H1 (cell line): ENCODE measurements at regions not wholly inside any gene's neighbourhood (a gene's known extent, or its start where the extent isn't known, plus 50 kb on each side); places are given as distances from the start of the nearest gene placed in this dataset.

Source experiments
- CTCF ChIA-PET: fragments of 300-600 bp; sonication (Branson Sonifier 250); formaldehyde crosslinking; loops from one replicate; lab custom pipeline; 2021; ENCODE audit not compliant: partially characterized antibody; lab: Charles Lee
- POLR2A ChIA-PET: fragments of 300-600 bp; sonication (Branson Sonifier 250); formaldehyde crosslinking; loops from one replicate; lab custom pipeline; 2021; ENCODE audit warnings: inconsistent platforms; ENCODE audit not compliant: partially characterized antibody; lab: Charles Lee
- DNase-seq, 2 experiments: peaks; one replicate each; pipeline versions ENCODE4 v3.0.0 to v3.0.0-alpha.2; 2010 to 2022; ENCODE audit warnings: low spot score in 2 of 2, low read depth in 1 of 2, mixed read lengths in 1 of 2
- FAIRE-seq: peaks from 2 replicates; lab custom pipeline; 2011; peaks lifted over from hg19 to GRCh38; lab: Jason Lieb, UNC
- H2AFZ ChIP-seq: 2 replicates; pipeline ENCODE4 v1.8.1; 2012; ENCODE audit warnings: low read length, inconsistent platforms
- H2AK5ac ChIP-seq: 2 replicates; pipeline ENCODE4 v1.6.1; 2013; ENCODE audit warnings: low read depth, low read length
- H2BK120ac ChIP-seq: replicated peaks from 2 replicates; pipeline ENCODE3; 2013; ENCODE audit warnings: low read depth, low read length, inconsistent platforms
- H2BK12ac ChIP-seq: 2 replicates; pipeline ENCODE4 v1.6.1; 2013; ENCODE audit warnings: low read depth, low read length
- H2BK15ac ChIP-seq: 2 replicates; pipeline ENCODE4 v1.6.1; 2013; ENCODE audit warnings: low read length
- H2BK20ac ChIP-seq: 2 replicates; pipeline ENCODE4 v1.6.1; 2013; ENCODE audit warnings: low read length
- H2BK5ac ChIP-seq: 2 replicates; pipeline ENCODE4 v1.6.1; 2013; ENCODE audit warnings: low read depth, low read length
- H3K14ac ChIP-seq: 2 replicates; pipeline ENCODE4 v1.6.1; 2013; ENCODE audit warnings: inconsistent platforms; ENCODE audit not compliant: insufficient read length
- H3K18ac ChIP-seq: 2 replicates; pipeline ENCODE4 v1.6.1; 2013; ENCODE audit warnings: low read length; ENCODE audit errors: extremely low read depth
- H3K23ac ChIP-seq: 2 replicates; pipeline ENCODE4 v1.6.1; 2013; ENCODE audit warnings: inconsistent platforms; ENCODE audit not compliant: insufficient read length
- H3K23me2 ChIP-seq: 2 replicates; pipeline ENCODE4 v1.6.1; 2013; ENCODE audit warnings: low read depth, low read length
- H3K27ac ChIP-seq: 2 replicates; pipeline ENCODE4 v1.6.1; 2011; ENCODE audit warnings: low read depth, low read length, inconsistent platforms
- H3K27me3 ChIP-seq, 4 experiments: replicated peaks in 1 of 4; 1 replicate in 1 of 4; 2 replicates in 3 of 4; pipeline versions ENCODE4 v1.6.1 to v1.8.1; 2011 to 2013; ENCODE audit warnings: low read length in 3 of 4, mild to moderate bottlenecking in 3 of 4, inconsistent platforms in 2 of 4, mixed read lengths in 2 of 4, moderate library complexity in 1 of 4; ENCODE audit not compliant: control insufficient read depth in 3 of 4, insufficient read depth in 3 of 4; ENCODE audit errors: extremely low read depth in 1 of 4
- H3K36me3 ChIP-seq, 4 experiments: 2 replicates each; pipeline versions ENCODE4 v1.6.1 to v1.8.1; 2011 to 2013; ENCODE audit warnings: mild to moderate bottlenecking in 4 of 4, low read length in 3 of 4, moderate library complexity in 2 of 4, control low read depth in 1 of 4, inconsistent platforms in 1 of 4; ENCODE audit not compliant: insufficient read depth in 4 of 4, control insufficient read depth in 2 of 4
- H3K4ac ChIP-seq: replicated peaks from 2 replicates; pipeline ENCODE3; 2013; ENCODE audit warnings: low read length, low read depth, mixed read lengths, inconsistent platforms; ENCODE audit not compliant: insufficient read length
- H3K4me1 ChIP-seq, 4 experiments: replicated peaks in 1 of 4; 1 replicate in 1 of 4; 2 replicates in 3 of 4; pipeline versions ENCODE4 v1.6.1 to v1.8.1; 2011 to 2013; ENCODE audit warnings: low read length in 3 of 4, inconsistent platforms in 2 of 4, mixed read lengths in 1 of 4; ENCODE audit not compliant: insufficient read depth in 4 of 4, control insufficient read depth in 3 of 4
- H3K4me2 ChIP-seq, 2 experiments: 2 replicates each; pipeline versions ENCODE4 v1.6.1 to v1.8.1; 2011 to 2013; ENCODE audit warnings: low read depth in 2 of 2, low read length in 2 of 2, control low read depth in 1 of 2, inconsistent platforms in 1 of 2, mild to moderate bottlenecking in 1 of 2; ENCODE audit not compliant: insufficient read depth in 1 of 2
- H3K4me3 ChIP-seq, 4 experiments: fragments of 200-600, 300-600 bp in 1 of 4; sonication (generic), shearing (Covaris generic), sonication (Bioruptor Twin) in 1 of 4; 2 replicates each; pipeline versions ENCODE4 v1.5.1 to v1.8.1; 2011 to 2016; ENCODE audit warnings: low read length in 4 of 4, low read depth in 3 of 4, control low read depth in 2 of 4, inconsistent platforms in 2 of 4, mild to moderate bottlenecking in 2 of 4, mixed read lengths in 1 of 4, moderate library complexity in 1 of 4; ENCODE audit not compliant: insufficient read depth in 2 of 4; ENCODE audit errors: extremely low read depth in 1 of 4
- H3K56ac ChIP-seq: replicated peaks from 2 replicates; pipeline ENCODE3; 2013; ENCODE audit warnings: low read depth, mild to moderate bottlenecking, mixed read lengths, low read length, inconsistent platforms; ENCODE audit not compliant: insufficient read length
- H3K79me1 ChIP-seq: 2 replicates; pipeline ENCODE4 v1.6.1; 2013; ENCODE audit warnings: low read depth, low read length, control low read depth
- H3K79me2 ChIP-seq, 2 experiments: 2 replicates each; pipeline versions ENCODE4 v1.6.1 to v1.8.1; 2012 to 2013; ENCODE audit warnings: low read length in 2 of 2, mild to moderate bottlenecking in 2 of 2, inconsistent platforms in 1 of 2; ENCODE audit not compliant: insufficient read depth in 2 of 2, control insufficient read depth in 1 of 2
- H3K9ac ChIP-seq, 4 experiments: replicated peaks in 1 of 4; 1 replicate in 1 of 4; 2 replicates in 3 of 4; pipeline versions ENCODE4 v1.6.1 to v1.8.1; 2011 to 2013; ENCODE audit warnings: low read depth in 3 of 4, low read length in 3 of 4, control low read depth in 2 of 4, mild to moderate bottlenecking in 2 of 4, moderate library complexity in 2 of 4, inconsistent platforms in 1 of 4; ENCODE audit errors: extremely low read depth in 1 of 4
- H3K9me3 ChIP-seq, 2 experiments: 2 replicates each; pipeline versions ENCODE4 v1.6.1 to v1.8.1; 2012 to 2013; ENCODE audit warnings: mild to moderate bottlenecking in 2 of 2, moderate library complexity in 2 of 2, control low read depth in 1 of 2, inconsistent platforms in 1 of 2, low read depth in 1 of 2, low read length in 1 of 2, mixed read lengths in 1 of 2; ENCODE audit not compliant: insufficient read depth in 2 of 2
- H4K20me1 ChIP-seq, 2 experiments: replicated peaks in 1 of 2; 2 replicates each; pipeline versions ENCODE3 to v1.8.1; 2011 to 2013; ENCODE audit warnings: inconsistent platforms in 2 of 2, low read length in 2 of 2, mild to moderate bottlenecking in 1 of 2; ENCODE audit not compliant: insufficient read depth in 2 of 2, control insufficient read depth in 1 of 2
- H4K5ac ChIP-seq: 2 replicates; pipeline ENCODE4 v1.6.1; 2013; ENCODE audit warnings: low read length, low read depth, mixed read lengths, inconsistent platforms; ENCODE audit not compliant: insufficient read length
- H4K8ac ChIP-seq: 2 replicates; pipeline ENCODE4 v1.8.0; 2013; ENCODE audit warnings: mild to moderate bottlenecking, moderate library complexity, low read length, inconsistent platforms; ENCODE audit not compliant: insufficient read depth; ENCODE audit errors: extremely low read depth
- H4K91ac ChIP-seq: replicated peaks from 2 replicates; pipeline ENCODE3; 2013; ENCODE audit warnings: low read length, mixed read lengths, inconsistent platforms; ENCODE audit not compliant: insufficient read length
- CREB1 ChIP-seq: IDR thresholded peaks from 2 replicates; pipeline ENCODE4 v1.6.1; 2012; ENCODE audit warnings: inconsistent platforms
- RFX5 ChIP-seq: IDR thresholded peaks from 2 replicates; pipeline ENCODE4 v1.6.1; 2011; ENCODE audit warnings: low read depth, low read length, improper control_type of control experiment, borderline replicate concordance
- SP1 ChIP-seq: IDR thresholded peaks from 2 replicates; pipeline ENCODE4 v1.6.1; 2011; ENCODE audit warnings: low read depth, low read length
- WGBS, 2 experiments: shearing (Covaris generic) in 1 of 2; methylation state at CpG; one replicate each; pipeline versions ENCODE4 v1.1.6 to v1.1.7; 2013 to 2015; ENCODE audit warnings: low lambda C conversion rate in 2 of 2, mixed read lengths in 2 of 2, inconsistent platforms in 1 of 2, low coverage in 1 of 2, missing lambda C conversion rate in 1 of 2; ENCODE audit not compliant: insufficient replicate concordance in 2 of 2, insufficient coverage in 1 of 2, insufficient read length in 1 of 2; ENCODE audit errors: extremely low coverage in 1 of 2, missing lambda C conversion rate in 1 of 2; 5-methylcytosine and 5-hydroxymethylcytosine counted together
- TF ChIP-seq, protein P1 (sequence below): IDR thresholded peaks from 2 replicates; pipeline ENCODE4 v1.6.1; 2012; ENCODE audit warnings: low read length, inconsistent platforms

DNA sequence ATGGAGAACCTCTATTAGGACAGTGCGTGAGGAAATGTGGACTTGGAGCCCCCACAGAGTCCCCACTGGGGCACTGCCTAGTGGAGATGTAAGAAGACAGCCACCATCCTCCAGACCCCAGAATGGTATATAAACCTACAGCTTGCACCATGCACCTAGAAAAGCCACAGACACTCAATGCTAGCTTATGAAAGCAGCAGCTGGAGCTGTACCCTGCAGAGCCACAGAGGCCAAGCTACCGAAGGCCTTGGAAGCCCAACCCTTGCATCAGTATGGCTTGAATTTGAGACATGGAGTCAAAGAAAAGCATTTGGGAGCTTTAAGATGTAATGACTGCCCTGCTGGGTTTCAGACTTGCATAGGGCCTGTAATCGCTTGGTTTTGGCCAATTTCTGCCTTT lies 361.3 kb downstream of the ZNF248 start:
- H3K9me3 ChIP-seq = peaks cover 41 to 57% of the 10 kb centered on the region in 2 experiments
- FAIRE-seq (no peak), DNase-seq (no peak)
- H3K4me3 ChIP-seq = no peak overlapping the region
- no peak overlapping the region for H3K23ac ChIP-seq
- WGBS, 2 experiments = 97% methylated on average over 3 of the region's 3 CpGs; no CpG with 5 or more reads in 1 of the 2 experiments
- no peak overlapping the region for H2BK5ac ChIP-seq
- no peak overlapping the region for H2BK20ac ChIP-seq
- H3K27me3 ChIP-seq = no peaks in the 10 kb centered on the region
- no peak overlapping the region for H2BK120ac ChIP-seq
- H3K4me1 ChIP-seq = no peaks in the 10 kb centered on the region
- no peak overlapping the region for H4K8ac ChIP-seq
- ChIA-PET POLR2A (no interaction called here), CTCF (interaction anchor here (1.2 kb wide), 1 partner anchor 15 kb away, joined by 3 read pairs; no protein-coding TSS in a partner anchor)
- no peak overlapping the region for H3K56ac ChIP-seq
- H3K27ac ChIP-seq = no peak overlapping the region
- no peak overlapping the region for H2AK5ac ChIP-seq
- no peak overlapping the region for H3K18ac ChIP-seq
- no peak overlapping the region for H2BK12ac ChIP-seq
- no peaks in the 10 kb centered on the region for H4K20me1 ChIP-seq
- no peaks in the 10 kb centered on the region; the same call in 1 of the 2 replicates for H3K23me2 ChIP-seq
- no peak overlapping the region for H3K4ac ChIP-seq
- no peaks in the 10 kb centered on the region for H3K79me2 ChIP-seq
- no peak overlapping the region for H2BK15ac ChIP-seq
- H3K4me2 ChIP-seq = no peak overlapping the region
- no peak overlapping the region for H3K9ac ChIP-seq
- H2AFZ ChIP-seq = no peak overlapping the region
- no peak overlapping the region for H3K14ac ChIP-seq
- no peak for TF ChIP-seq SP1
- TF ChIP-seq CREB1 = no peak
- TF ChIP-seq, protein P1, sequence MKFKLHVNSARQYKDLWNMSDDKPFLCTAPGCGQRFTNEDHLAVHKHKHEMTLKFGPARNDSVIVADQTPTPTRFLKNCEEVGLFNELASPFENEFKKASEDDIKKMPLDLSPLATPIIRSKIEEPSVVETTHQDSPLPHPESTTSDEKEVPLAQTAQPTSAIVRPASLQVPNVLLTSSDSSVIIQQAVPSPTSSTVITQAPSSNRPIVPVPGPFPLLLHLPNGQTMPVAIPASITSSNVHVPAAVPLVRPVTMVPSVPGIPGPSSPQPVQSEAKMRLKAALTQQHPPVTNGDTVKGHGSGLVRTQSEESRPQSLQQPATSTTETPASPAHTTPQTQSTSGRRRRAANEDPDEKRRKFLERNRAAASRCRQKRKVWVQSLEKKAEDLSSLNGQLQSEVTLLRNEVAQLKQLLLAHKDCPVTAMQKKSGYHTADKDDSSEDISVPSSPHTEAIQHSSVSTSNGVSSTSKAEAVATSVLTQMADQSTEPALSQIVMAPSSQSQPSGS = no peak
- TF ChIP-seq RFX5 = no peak
- H3K36me3 ChIP-seq = no peaks in the 10 kb centered on the region
- no peaks in the 10 kb centered on the region for H3K79me1 ChIP-seq
- no peak overlapping the region for H4K5ac ChIP-seq
- no peak overlapping the region for H4K91ac ChIP-seq
